K562 (cell line): ENCODE measurements at regions not wholly inside any gene's neighbourhood (a gene's known extent, or its start where the extent isn't known, plus 50 kb on each side); places are given as distances from the start of the nearest gene placed in this dataset.

Experiments
- HDAC6 ChIP-seq: IDR thresholded peaks from 2 replicates; pipeline ENCODE4 v1.6.1; 2012; ENCODE audit warnings: low read depth, mild to moderate bottlenecking, control low read depth, inconsistent platforms, low read length, moderate library complexity
- TAF1 ChIP-seq: IDR thresholded peaks from 2 replicates; pipeline ENCODE4 v1.6.1; 2011; ENCODE audit warnings: mild to moderate bottlenecking, low read length, moderate library complexity; ENCODE audit not compliant: insufficient read depth, control insufficient read depth, severe bottlenecking; ENCODE audit errors: extremely low read depth
- TAF15 ChIP-seq: fragments of 200-400 bp; formaldehyde crosslinking; IDR thresholded peaks from 2 replicates; pipeline ENCODE4 v1.6.1; 2017; ENCODE audit warnings: mild to moderate bottlenecking, low read depth, low read length, moderate library complexity
- ZNF253 ChIP-seq: fragments of 250-450 bp; sonication (Bioruptor Pico); conservative IDR thresholded peaks from 2 replicates; pipeline ENCODE4 v1.6.1; 2021; ENCODE audit warnings: mild to moderate bottlenecking
- TF ChIP-seq, protein P1 (sequence below), 3 experiments: IDR thresholded peaks in 2 of 3; conservative IDR thresholded peaks in 1 of 3; 2 replicates each; pipeline ENCODE4 v1.5.1; 2011 to 2012; ENCODE audit warnings: low read length in 3 of 3, mild to moderate bottlenecking in 3 of 3, control low read depth in 2 of 3, improper control_type of control experiment in 1 of 3, inconsistent platforms in 1 of 3, low read depth in 1 of 3, mixed read lengths in 1 of 3, moderate library complexity in 1 of 3; ENCODE audit not compliant: insufficient read depth in 2 of 3

DNA sequence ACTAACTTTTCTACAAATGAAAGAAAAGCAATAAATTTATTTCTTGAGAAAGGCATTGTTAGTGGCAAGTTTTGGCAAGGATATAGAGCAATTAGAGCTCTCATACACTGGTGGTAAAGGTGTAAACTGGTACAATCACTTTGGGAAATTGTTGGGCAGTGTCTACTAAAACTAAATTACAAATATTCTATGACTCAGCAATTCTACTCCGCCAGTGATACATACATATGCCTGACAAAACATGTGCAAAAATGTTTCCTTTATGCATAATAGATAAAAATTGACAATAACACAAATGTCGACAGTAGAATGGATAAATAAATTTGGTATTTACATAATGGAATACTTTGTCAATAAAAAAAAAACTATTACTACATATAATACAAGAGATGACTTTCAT, 96.3 kb upstream of the SATB2 start:
- TF ChIP-seq ZNF253 (CRISPR knock-in tag): no peak
- TF ChIP-seq, protein P1, sequence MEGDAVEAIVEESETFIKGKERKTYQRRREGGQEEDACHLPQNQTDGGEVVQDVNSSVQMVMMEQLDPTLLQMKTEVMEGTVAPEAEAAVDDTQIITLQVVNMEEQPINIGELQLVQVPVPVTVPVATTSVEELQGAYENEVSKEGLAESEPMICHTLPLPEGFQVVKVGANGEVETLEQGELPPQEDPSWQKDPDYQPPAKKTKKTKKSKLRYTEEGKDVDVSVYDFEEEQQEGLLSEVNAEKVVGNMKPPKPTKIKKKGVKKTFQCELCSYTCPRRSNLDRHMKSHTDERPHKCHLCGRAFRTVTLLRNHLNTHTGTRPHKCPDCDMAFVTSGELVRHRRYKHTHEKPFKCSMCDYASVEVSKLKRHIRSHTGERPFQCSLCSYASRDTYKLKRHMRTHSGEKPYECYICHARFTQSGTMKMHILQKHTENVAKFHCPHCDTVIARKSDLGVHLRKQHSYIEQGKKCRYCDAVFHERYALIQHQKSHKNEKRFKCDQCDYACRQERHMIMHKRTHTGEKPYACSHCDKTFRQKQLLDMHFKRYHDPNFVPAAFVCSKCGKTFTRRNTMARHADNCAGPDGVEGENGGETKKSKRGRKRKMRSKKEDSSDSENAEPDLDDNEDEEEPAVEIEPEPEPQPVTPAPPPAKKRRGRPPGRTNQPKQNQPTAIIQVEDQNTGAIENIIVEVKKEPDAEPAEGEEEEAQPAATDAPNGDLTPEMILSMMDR (IDR thresholded peaks at IDR 0.05 in 2 of 3, conservative IDR thresholded peaks at IDR 0.05 in 1 of 3; ENCODE audit: insufficient read depth in 2 of 3, low read depth in 1 of 3, low read length in 3 of 3): no peak
- TF ChIP-seq HDAC6: no peak
- TF ChIP-seq TAF15: no peak
- no peak for TF ChIP-seq TAF1
